HCT116 (cell line): ENCODE measurements at regions not wholly inside any gene's neighbourhood (a gene's known extent, or its start where the extent isn't known, plus 50 kb on each side); places are given as distances from the start of the nearest gene placed in this dataset.

Experiments
- ATAC-seq: fragments of 200-7000 bp; cut with Tn5 transposase; 2 replicates; pipeline ENCODE4 v1.9.1; 2020; ENCODE audit warnings: mild to moderate bottlenecking, moderate library complexity
- BruUV-seq: library from RNA; stranded (reverse); fragments of 400-500 nt; replicated peaks from 2 replicates; lab custom pipeline; 2021; lab: Mats Ljungman, UMichigan
- CTCF ChIA-PET: fragments of 300-600 bp; sonication (Branson Sonifier 250); formaldehyde crosslinking; loops from one replicate; lab custom pipeline; 2021; ENCODE audit warnings: antibody characterized with exemption; lab: Charles Lee
- POLR2A ChIA-PET: fragments of 300-600, 350-600 bp; sonication (Branson Sonifier 250); formaldehyde crosslinking; loops from one replicate; lab custom pipeline; 2021; ENCODE audit warnings: antibody characterized with exemption; lab: Charles Lee
- RAD21 ChIA-PET, 2 experiments: fragments of 300-600 bp; sonication (Branson Sonifier 250); formaldehyde crosslinking; loops; one replicate each; lab custom pipeline; 2023; ENCODE audit warnings: low total read pairs in 2 of 2; ENCODE audit not compliant: uncharacterized antibody in 2 of 2, unreplicated experiment in 2 of 2, low non-redundant PET in 1 of 2; lab: Charles Lee
- DNase-seq: peaks from one replicate; pipeline ENCODE4 v3.0.0-alpha.2; 2010; ENCODE audit warnings: low read depth, low spot score
- H2AFZ ChIP-seq: fragments of 200-600 bp; shearing (Covaris generic), sonication (generic); 2 replicates; pipeline ENCODE4 v1.6.1; 2017; ENCODE audit warnings: low read depth, mixed run types, mixed read lengths, antibody characterized with exemption, low read length; ENCODE audit not compliant: poor library complexity, severe bottlenecking
- H3K27ac ChIP-seq: 2 replicates; pipeline ENCODE4 v1.5.1; 2012; ENCODE audit warnings: low read depth, low read length
- H3K27me3 ChIP-seq: fragments of 200-600 bp; sonication (generic); 2 replicates; pipeline ENCODE4 v1.6.1; 2016; ENCODE audit warnings: mixed run types, low read length, mixed read lengths; ENCODE audit not compliant: insufficient read depth
- H3K36me3 ChIP-seq, 2 experiments: fragments of 200-500 bp in 1 of 2; fragments of 200-600 bp in 1 of 2; sonication (Bioruptor generic) in 1 of 2; sonication (generic) in 1 of 2; 2 replicates each; pipeline versions ENCODE4 v1.5.1 to v1.6.1; 2014 to 2016; ENCODE audit warnings: low read length in 2 of 2, inconsistent platforms in 1 of 2, mixed read lengths in 1 of 2, mixed run types in 1 of 2; ENCODE audit not compliant: insufficient read depth in 2 of 2, control insufficient read depth in 1 of 2
- H3K4me1 ChIP-seq, 2 experiments: fragments of 200-600 bp in 1 of 2; sonication (generic) in 1 of 2; 2 replicates each; pipeline versions ENCODE4 v1.5.1 to v1.6.1; 2012 to 2017; ENCODE audit warnings: low read length in 2 of 2, inconsistent platforms in 1 of 2, mild to moderate bottlenecking in 1 of 2, mixed read lengths in 1 of 2, mixed run types in 1 of 2, moderate library complexity in 1 of 2; ENCODE audit not compliant: insufficient read depth in 2 of 2, control insufficient read depth in 1 of 2
- H3K4me2 ChIP-seq: fragments of 200-600 bp; sonication (generic); 2 replicates; pipeline ENCODE4 v1.6.1; 2017; ENCODE audit warnings: mixed run types, low read length, mixed read lengths
- H3K4me3 ChIP-seq, 2 experiments: fragments of 200-600 bp in 1 of 2; sonication (generic) in 1 of 2; replicated peaks in 1 of 2; 2 replicates each; pipeline ENCODE4 v1.5.1; 2011 to 2016; ENCODE audit warnings: low read length in 2 of 2, control low read depth in 1 of 2, low read depth in 1 of 2, mild to moderate bottlenecking in 1 of 2, mixed read lengths in 1 of 2, mixed run types in 1 of 2
- H3K79me2 ChIP-seq: fragments of 200-600 bp; sonication (generic); 2 replicates; pipeline ENCODE4 v1.6.1; 2017; ENCODE audit warnings: mild to moderate bottlenecking, mixed run types, low read length, moderate library complexity, mixed read lengths; ENCODE audit not compliant: insufficient read depth
- H3K9ac ChIP-seq: fragments of 200-600 bp; sonication (generic); 2 replicates; pipeline ENCODE4 v1.6.1; 2016; ENCODE audit warnings: low read length, mixed read lengths
- H3K9me2 ChIP-seq: fragments of 200-600 bp; sonication (generic), shearing (Covaris generic); 2 replicates; pipeline ENCODE4 v1.6.1; 2017; ENCODE audit warnings: mixed run types, mild to moderate bottlenecking, moderate library complexity; ENCODE audit not compliant: insufficient read depth
- H3K9me3 ChIP-seq, 2 experiments: fragments of 200-500 bp in 1 of 2; fragments of 200-600 bp in 1 of 2; sonication (Bioruptor generic) in 1 of 2; sonication (generic) in 1 of 2; 2 replicates each; pipeline ENCODE4 v1.6.1; 2014 to 2017; ENCODE audit warnings: low read length in 2 of 2, mixed read lengths in 2 of 2, inconsistent platforms in 1 of 2, low read depth in 1 of 2, mild to moderate bottlenecking in 1 of 2, mixed run types in 1 of 2, moderate library complexity in 1 of 2; ENCODE audit not compliant: control insufficient read depth in 1 of 2, insufficient read depth in 1 of 2
- H4K20me1 ChIP-seq: fragments of 200-600 bp; sonication (generic), shearing (Covaris generic); 2 replicates; pipeline ENCODE4 v1.6.1; 2017; ENCODE audit warnings: mixed run types, mild to moderate bottlenecking, moderate library complexity; ENCODE audit not compliant: insufficient read depth
- CBX3 ChIP-seq: IDR thresholded peaks from 2 replicates; pipeline ENCODE4 v1.6.1; 2012; ENCODE audit warnings: low read depth
- CTCF ChIP-seq, 3 experiments: fragments of 200-600 bp in 1 of 3; sonication (generic) in 1 of 3; IDR thresholded peaks in 2 of 3; conservative IDR thresholded peaks in 1 of 3; 2 replicates each; pipeline ENCODE4 v1.5.1; 2012 to 2017; ENCODE audit warnings: low read depth in 2 of 3, low read length in 2 of 3, antibody characterized with exemption in 1 of 3, borderline replicate concordance in 1 of 3, control low read depth in 1 of 3, mild to moderate bottlenecking in 1 of 3, mixed read lengths in 1 of 3, mixed run types in 1 of 3, moderate library complexity in 1 of 3; ENCODE audit not compliant: insufficient read depth in 1 of 3
- EGR1 ChIP-seq: IDR thresholded peaks from 2 replicates; pipeline ENCODE4 v1.6.1; 2012; ENCODE audit warnings: low read depth
- EZH2 ChIP-seq: fragments of 200-600 bp; sonication (generic); IDR thresholded peaks from 2 replicates; pipeline ENCODE4 v1.6.1; 2017; ENCODE audit warnings: antibody characterized with exemption, mixed run types
- FOSL1 ChIP-seq: IDR thresholded peaks from 2 replicates; pipeline ENCODE4 v1.6.1; 2012; ENCODE audit warnings: low read depth
- MAX ChIP-seq: IDR thresholded peaks from 2 replicates; pipeline ENCODE4 v1.6.1; 2012
- POLR2AphosphoS5 ChIP-seq: IDR thresholded peaks from 2 replicates; pipeline ENCODE4 v1.6.1; 2011; ENCODE audit warnings: mild to moderate bottlenecking, low read depth, low read length, moderate library complexity
- SP1 ChIP-seq: IDR thresholded peaks from 2 replicates; pipeline ENCODE4 v1.6.1; 2012; ENCODE audit warnings: low read depth
- TCF7L2 ChIP-seq: IDR thresholded peaks from 2 replicates; pipeline ENCODE4 v1.7.0; 2011; ENCODE audit warnings: borderline replicate concordance, inconsistent platforms; ENCODE audit not compliant: insufficient read depth, insufficient read length; ENCODE audit errors: extremely low read depth
- intact Hi-C: fragments of 100-400 bp; cut with micrococcal nuclease; formaldehyde crosslinking; loops from 2 replicates; pipeline ENCODE4 v1.10.0; 2022

GRCh38 chr12:75805320-75805719 is 226.3 kb downstream of the PHLDA1 start:
- Histone ChIP-seq H3K4me1 (peaks cover 13 to 16% of the 10 kb centered on the region in 2 experiments), H3K4me2 (no peak overlapping the region), H3K9ac (no peak overlapping the region), H3K36me3 (peaks cover 0 to 5% of the 10 kb centered on the region in 2 experiments; a peak in 1 of 4 replicates), H3K27me3 (no peaks in the 10 kb centered on the region), H3K9me2 (no peaks in the 10 kb centered on the region), H2AFZ (no peak overlapping the region), H3K4me3 (no peak overlapping the region), H3K27ac (no peak overlapping the region), H3K79me2 (no peaks in the 10 kb centered on the region), H3K9me3 (no peaks in the 10 kb centered on the region; a peak in 1 of 4 replicates), H4K20me1 (no peaks in the 10 kb centered on the region)
- CTCF ChIA-PET = no interaction called here
- TF ChIP-seq EZH2 (no peak), CBX3 (no peak), POLR2AphosphoS5 (no peak), FOSL1 (no peak), MAX (no peak), CTCF (IDR thresholded peaks at IDR 0.05 in 2 of 3, conservative IDR thresholded peaks at IDR 0.05 in 1 of 3; ENCODE audit: borderline replicate concordance in 1 of 3, insufficient read depth in 1 of 3, low read depth in 2 of 3, low read length in 2 of 3) (no peak), SP1 (no peak), TCF7L2 (no peak), EGR1 (no peak)
- DNase-seq (no peak), ATAC-seq (no peak)
- intact Hi-C loops = no loop called here
- RAD21 ChIA-PET = no interaction called here
- POLR2A ChIA-PET = no interaction called here
- no TSS peak for BruUV-seq
